H1 (cell line): ENCODE measurements at regions not wholly inside any gene's neighbourhood (a gene's known extent, or its start where the extent isn't known, plus 50 kb on each side); places are given as distances from the start of the nearest gene placed in this dataset.

Source experiments
- CTCF ChIA-PET: fragments of 300-600 bp; sonication (Branson Sonifier 250); formaldehyde crosslinking; loops from one replicate; lab custom pipeline; 2021; ENCODE audit not compliant: partially characterized antibody; lab: Charles Lee
- POLR2A ChIA-PET: fragments of 300-600 bp; sonication (Branson Sonifier 250); formaldehyde crosslinking; loops from one replicate; lab custom pipeline; 2021; ENCODE audit warnings: inconsistent platforms; ENCODE audit not compliant: partially characterized antibody; lab: Charles Lee
- DNase-seq, 2 experiments: peaks; one replicate each; pipeline versions ENCODE4 v3.0.0 to v3.0.0-alpha.2; 2010 to 2022; ENCODE audit warnings: low spot score in 2 of 2, low read depth in 1 of 2, mixed read lengths in 1 of 2
- FAIRE-seq: peaks from 2 replicates; lab custom pipeline; 2011; peaks lifted over from hg19 to GRCh38; lab: Jason Lieb, UNC
- H2AFZ ChIP-seq: 2 replicates; pipeline ENCODE4 v1.8.1; 2012; ENCODE audit warnings: low read length, inconsistent platforms
- H2AK5ac ChIP-seq: 2 replicates; pipeline ENCODE4 v1.6.1; 2013; ENCODE audit warnings: low read depth, low read length
- H2BK120ac ChIP-seq: replicated peaks from 2 replicates; pipeline ENCODE3; 2013; ENCODE audit warnings: low read depth, low read length, inconsistent platforms
- H2BK12ac ChIP-seq: 2 replicates; pipeline ENCODE4 v1.6.1; 2013; ENCODE audit warnings: low read depth, low read length
- H2BK15ac ChIP-seq: 2 replicates; pipeline ENCODE4 v1.6.1; 2013; ENCODE audit warnings: low read length
- H2BK20ac ChIP-seq: 2 replicates; pipeline ENCODE4 v1.6.1; 2013; ENCODE audit warnings: low read length
- H2BK5ac ChIP-seq: 2 replicates; pipeline ENCODE4 v1.6.1; 2013; ENCODE audit warnings: low read depth, low read length
- H3K14ac ChIP-seq: 2 replicates; pipeline ENCODE4 v1.6.1; 2013; ENCODE audit warnings: inconsistent platforms; ENCODE audit not compliant: insufficient read length
- H3K18ac ChIP-seq: 2 replicates; pipeline ENCODE4 v1.6.1; 2013; ENCODE audit warnings: low read length; ENCODE audit errors: extremely low read depth
- H3K23ac ChIP-seq: 2 replicates; pipeline ENCODE4 v1.6.1; 2013; ENCODE audit warnings: inconsistent platforms; ENCODE audit not compliant: insufficient read length
- H3K23me2 ChIP-seq: 2 replicates; pipeline ENCODE4 v1.6.1; 2013; ENCODE audit warnings: low read depth, low read length
- H3K27ac ChIP-seq: 2 replicates; pipeline ENCODE4 v1.6.1; 2011; ENCODE audit warnings: low read depth, low read length, inconsistent platforms
- H3K27me3 ChIP-seq, 4 experiments: replicated peaks in 1 of 4; 1 replicate in 1 of 4; 2 replicates in 3 of 4; pipeline versions ENCODE4 v1.6.1 to v1.8.1; 2011 to 2013; ENCODE audit warnings: low read length in 3 of 4, mild to moderate bottlenecking in 3 of 4, inconsistent platforms in 2 of 4, mixed read lengths in 2 of 4, moderate library complexity in 1 of 4; ENCODE audit not compliant: control insufficient read depth in 3 of 4, insufficient read depth in 3 of 4; ENCODE audit errors: extremely low read depth in 1 of 4
- H3K36me3 ChIP-seq, 4 experiments: 2 replicates each; pipeline versions ENCODE4 v1.6.1 to v1.8.1; 2011 to 2013; ENCODE audit warnings: mild to moderate bottlenecking in 4 of 4, low read length in 3 of 4, moderate library complexity in 2 of 4, control low read depth in 1 of 4, inconsistent platforms in 1 of 4; ENCODE audit not compliant: insufficient read depth in 4 of 4, control insufficient read depth in 2 of 4
- H3K4ac ChIP-seq: replicated peaks from 2 replicates; pipeline ENCODE3; 2013; ENCODE audit warnings: low read length, low read depth, mixed read lengths, inconsistent platforms; ENCODE audit not compliant: insufficient read length
- H3K4me1 ChIP-seq, 4 experiments: replicated peaks in 1 of 4; 1 replicate in 1 of 4; 2 replicates in 3 of 4; pipeline versions ENCODE4 v1.6.1 to v1.8.1; 2011 to 2013; ENCODE audit warnings: low read length in 3 of 4, inconsistent platforms in 2 of 4, mixed read lengths in 1 of 4; ENCODE audit not compliant: insufficient read depth in 4 of 4, control insufficient read depth in 3 of 4
- H3K4me2 ChIP-seq, 2 experiments: 2 replicates each; pipeline versions ENCODE4 v1.6.1 to v1.8.1; 2011 to 2013; ENCODE audit warnings: low read depth in 2 of 2, low read length in 2 of 2, control low read depth in 1 of 2, inconsistent platforms in 1 of 2, mild to moderate bottlenecking in 1 of 2; ENCODE audit not compliant: insufficient read depth in 1 of 2
- H3K4me3 ChIP-seq, 4 experiments: fragments of 200-600, 300-600 bp in 1 of 4; sonication (generic), shearing (Covaris generic), sonication (Bioruptor Twin) in 1 of 4; 2 replicates each; pipeline versions ENCODE4 v1.5.1 to v1.8.1; 2011 to 2016; ENCODE audit warnings: low read length in 4 of 4, low read depth in 3 of 4, control low read depth in 2 of 4, inconsistent platforms in 2 of 4, mild to moderate bottlenecking in 2 of 4, mixed read lengths in 1 of 4, moderate library complexity in 1 of 4; ENCODE audit not compliant: insufficient read depth in 2 of 4; ENCODE audit errors: extremely low read depth in 1 of 4
- H3K56ac ChIP-seq: replicated peaks from 2 replicates; pipeline ENCODE3; 2013; ENCODE audit warnings: low read depth, mild to moderate bottlenecking, mixed read lengths, low read length, inconsistent platforms; ENCODE audit not compliant: insufficient read length
- H3K79me1 ChIP-seq: 2 replicates; pipeline ENCODE4 v1.6.1; 2013; ENCODE audit warnings: low read depth, low read length, control low read depth
- H3K79me2 ChIP-seq, 2 experiments: 2 replicates each; pipeline versions ENCODE4 v1.6.1 to v1.8.1; 2012 to 2013; ENCODE audit warnings: low read length in 2 of 2, mild to moderate bottlenecking in 2 of 2, inconsistent platforms in 1 of 2; ENCODE audit not compliant: insufficient read depth in 2 of 2, control insufficient read depth in 1 of 2
- H3K9ac ChIP-seq, 4 experiments: replicated peaks in 1 of 4; 1 replicate in 1 of 4; 2 replicates in 3 of 4; pipeline versions ENCODE4 v1.6.1 to v1.8.1; 2011 to 2013; ENCODE audit warnings: low read depth in 3 of 4, low read length in 3 of 4, control low read depth in 2 of 4, mild to moderate bottlenecking in 2 of 4, moderate library complexity in 2 of 4, inconsistent platforms in 1 of 4; ENCODE audit errors: extremely low read depth in 1 of 4
- H3K9me3 ChIP-seq, 2 experiments: 2 replicates each; pipeline versions ENCODE4 v1.6.1 to v1.8.1; 2012 to 2013; ENCODE audit warnings: mild to moderate bottlenecking in 2 of 2, moderate library complexity in 2 of 2, control low read depth in 1 of 2, inconsistent platforms in 1 of 2, low read depth in 1 of 2, low read length in 1 of 2, mixed read lengths in 1 of 2; ENCODE audit not compliant: insufficient read depth in 2 of 2
- H4K20me1 ChIP-seq, 2 experiments: replicated peaks in 1 of 2; 2 replicates each; pipeline versions ENCODE3 to v1.8.1; 2011 to 2013; ENCODE audit warnings: inconsistent platforms in 2 of 2, low read length in 2 of 2, mild to moderate bottlenecking in 1 of 2; ENCODE audit not compliant: insufficient read depth in 2 of 2, control insufficient read depth in 1 of 2
- H4K5ac ChIP-seq: 2 replicates; pipeline ENCODE4 v1.6.1; 2013; ENCODE audit warnings: low read length, low read depth, mixed read lengths, inconsistent platforms; ENCODE audit not compliant: insufficient read length
- H4K8ac ChIP-seq: 2 replicates; pipeline ENCODE4 v1.8.0; 2013; ENCODE audit warnings: mild to moderate bottlenecking, moderate library complexity, low read length, inconsistent platforms; ENCODE audit not compliant: insufficient read depth; ENCODE audit errors: extremely low read depth
- H4K91ac ChIP-seq: replicated peaks from 2 replicates; pipeline ENCODE3; 2013; ENCODE audit warnings: low read length, mixed read lengths, inconsistent platforms; ENCODE audit not compliant: insufficient read length
- BRCA1 ChIP-seq: IDR thresholded peaks from 2 replicates; pipeline ENCODE4 v1.6.1; 2012; ENCODE audit warnings: low read depth, low read length, improper control_type of control experiment
- CBX8 ChIP-seq: fragments of 300-800, 300-1000 bp; sonication (generic); IDR thresholded peaks from 2 replicates; pipeline ENCODE4 v1.7.1; 2016; ENCODE audit warnings: low read depth, low read length, borderline replicate concordance
- CEBPB ChIP-seq: IDR thresholded peaks from 2 replicates; pipeline ENCODE4 v1.6.1; 2012; ENCODE audit warnings: low read depth, low read length
- EZH2 ChIP-seq: fragments of 200-600 bp; sonication (generic); IDR thresholded peaks from 2 replicates; pipeline ENCODE4 v1.7.1; 2012; ENCODE audit warnings: low read depth, mild to moderate bottlenecking, moderate library complexity, low read length, inconsistent platforms; ENCODE audit not compliant: severe bottlenecking
- FOSL1 ChIP-seq: IDR thresholded peaks from 2 replicates; pipeline ENCODE4 v1.6.1; 2011; ENCODE audit warnings: mild to moderate bottlenecking, low read depth, low read length, moderate library complexity; ENCODE audit not compliant: insufficient read depth
- GTF2F1 ChIP-seq: IDR thresholded peaks from 2 replicates; pipeline ENCODE4 v1.6.1; 2012; ENCODE audit warnings: low read depth, low read length, improper control_type of control experiment, borderline replicate concordance
- MAX ChIP-seq: IDR thresholded peaks from 2 replicates; pipeline ENCODE4 v1.6.1; 2012; ENCODE audit warnings: inconsistent platforms
- NANOG ChIP-seq: IDR thresholded peaks from 2 replicates; pipeline ENCODE4 v1.6.1; 2011; ENCODE audit warnings: low read length, low read depth, mild to moderate bottlenecking, inconsistent platforms; ENCODE audit not compliant: insufficient read depth, poor library complexity, severe bottlenecking
- SAP30 ChIP-seq: fragments of 300-600 bp; sonication (generic); IDR thresholded peaks from 2 replicates; pipeline ENCODE4 v1.7.1; 2012; ENCODE audit warnings: low read length, moderate library complexity, mild to moderate bottlenecking, inconsistent platforms; ENCODE audit not compliant: insufficient read depth, insufficient replicate concordance
- SP4 ChIP-seq: IDR thresholded peaks from 2 replicates; pipeline ENCODE4 v1.6.1; 2012; ENCODE audit warnings: low read length, inconsistent platforms
- SRF ChIP-seq: IDR thresholded peaks from 2 replicates; pipeline ENCODE4 v1.6.1; 2011; ENCODE audit warnings: mild to moderate bottlenecking, low read depth, low read length, moderate library complexity
- TCF12 ChIP-seq: IDR thresholded peaks from 2 replicates; pipeline ENCODE4 v1.6.1; 2011; ENCODE audit warnings: low read depth, mild to moderate bottlenecking, low read length
- TEAD4 ChIP-seq: IDR thresholded peaks from 2 replicates; pipeline ENCODE4 v1.6.1; 2012; ENCODE audit warnings: low read depth, low read length, inconsistent platforms, mixed read lengths
- YY1 ChIP-seq: IDR thresholded peaks from 2 replicates; pipeline ENCODE4 v1.6.1; 2011; ENCODE audit warnings: low read depth, mild to moderate bottlenecking, low read length
- WGBS, 2 experiments: shearing (Covaris generic) in 1 of 2; methylation state at CpG; one replicate each; pipeline versions ENCODE4 v1.1.6 to v1.1.7; 2013 to 2015; ENCODE audit warnings: low lambda C conversion rate in 2 of 2, mixed read lengths in 2 of 2, inconsistent platforms in 1 of 2, low coverage in 1 of 2, missing lambda C conversion rate in 1 of 2; ENCODE audit not compliant: insufficient replicate concordance in 2 of 2, insufficient coverage in 1 of 2, insufficient read length in 1 of 2; ENCODE audit errors: extremely low coverage in 1 of 2, missing lambda C conversion rate in 1 of 2; 5-methylcytosine and 5-hydroxymethylcytosine counted together

GRCh38 chr5:116669261-116670031 lies 94.8 kb upstream of the SEMA6A start:
- H3K9me3 ChIP-seq: no peaks in the 10 kb centered on the region
- no peak overlapping the region for H2BK5ac ChIP-seq
- H4K91ac ChIP-seq: no peak overlapping the region
- no peaks in the 10 kb centered on the region for H4K20me1 ChIP-seq
- no peaks in the 10 kb centered on the region for H3K79me2 ChIP-seq
- no peak overlapping the region for H4K5ac ChIP-seq
- H2AK5ac ChIP-seq: no peak overlapping the region
- H2BK20ac ChIP-seq: no peak overlapping the region
- no peaks in the 10 kb centered on the region for H3K27me3 ChIP-seq
- no peak overlapping the region for H2BK120ac ChIP-seq
- no peak overlapping the region for H2BK15ac ChIP-seq
- FAIRE-seq (no peak), DNase-seq (no peak)
- WGBS, 2 experiments: 90% methylated on average over 4 of the region's 4 CpGs; no CpG with 5 or more reads in 1 of the 2 experiments
- H3K18ac ChIP-seq: no peak overlapping the region
- no peaks in the 10 kb centered on the region for H3K23me2 ChIP-seq
- no peak overlapping the region for H2BK12ac ChIP-seq
- no peak overlapping the region for H3K9ac ChIP-seq
- ChIA-PET CTCF (interaction anchor here (1.5 kb wide), 1 partner anchor 81 kb away, joined by 3 read pairs; no protein-coding TSS in a partner anchor), POLR2A (no interaction called here)
- no peak overlapping the region for H3K4ac ChIP-seq
- no peak overlapping the region for H3K4me3 ChIP-seq
- H3K79me1 ChIP-seq: no peaks in the 10 kb centered on the region
- H3K4me1 ChIP-seq: no peaks in the 10 kb centered on the region
- no peak overlapping the region for H3K56ac ChIP-seq
- no peak overlapping the region for H3K4me2 ChIP-seq
- H2AFZ ChIP-seq: no peak overlapping the region
- no peak overlapping the region for H3K23ac ChIP-seq
- no peaks in the 10 kb centered on the region; a peak in 1 of 8 replicates for H3K36me3 ChIP-seq
- no peak overlapping the region for H3K14ac ChIP-seq
- H4K8ac ChIP-seq: no peak overlapping the region
- no peak overlapping the region for H3K27ac ChIP-seq
- no peak for TF ChIP-seq MAX
- TF ChIP-seq CBX8: no peak
- no peak for TF ChIP-seq FOSL1
- TF ChIP-seq NANOG: no peak
- TF ChIP-seq SRF: no peak
- TF ChIP-seq YY1: no peak
- no peak for TF ChIP-seq GTF2F1
- no peak for TF ChIP-seq CEBPB
- TF ChIP-seq SP4: no peak
- TF ChIP-seq TCF12: no peak
- TF ChIP-seq TEAD4: no peak
- TF ChIP-seq EZH2: no peak
- no peak for TF ChIP-seq BRCA1
- no peak for TF ChIP-seq SAP30
